Keratinocyte (primary cell): ENCODE measurements at regions not wholly inside any gene's neighbourhood (a gene's known extent, or its start where the extent isn't known, plus 50 kb on each side); places are given as distances from the start of the nearest gene placed in this dataset.

Source experiments
- CTCF ChIP-seq, 3 experiments: IDR thresholded peaks in 1 of 3; conservative IDR thresholded peaks in 1 of 3; optimal IDR thresholded peaks in 1 of 3; 2 replicates in 2 of 3; 3 replicates in 1 of 3; pipeline versions ENCODE3 to v1.5.1; 2011; ENCODE audit warnings: low read length in 3 of 3, mild to moderate bottlenecking in 3 of 3, moderate library complexity in 2 of 3, control low read depth in 1 of 3, inconsistent platforms in 1 of 3; ENCODE audit not compliant: insufficient read depth in 2 of 3; ENCODE audit errors: extremely low read depth in 1 of 3
- EZH2 ChIP-seq: IDR thresholded peaks from one replicate; pipeline ENCODE4 v1.6.1; 2012; ENCODE audit warnings: inconsistent platforms, mild to moderate bottlenecking, low read length, moderate library complexity

GRCh38 chr11:127106938-127107337, 106.4 kb upstream of the KIRREL3 start:
- TF ChIP-seq EZH2 (no peak), CTCF (optimal IDR thresholded peaks at IDR 0.05 in 1 of 3, IDR thresholded peaks at IDR 0.05 in 1 of 3, conservative IDR thresholded peaks at IDR 0.05 in 1 of 3; ENCODE audit: extremely low read depth in 1 of 3, insufficient read depth in 2 of 3, low read length in 3 of 3) (no peak)
